Thoracic aorta (tissue), 2 donors: ENCODE measurements at regions not wholly inside any gene's neighbourhood (a gene's known extent, or its start where the extent isn't known, plus 50 kb on each side); places are given as distances from the start of the nearest gene placed in this dataset.

Experiments used
- ATAC-seq: fragments of 150-250 bp; one replicate; pipeline ENCODE4 v1.8.0; 2017; ENCODE audit warnings: low read depth; ENCODE audit not compliant: insufficient number of reproducible peaks, low FRiP score
- DNase-seq: peaks from one replicate; pipeline ENCODE4 v3.0.0-alpha.2; 2020; ENCODE audit warnings: low spot score
- H3K27ac ChIP-seq, 2 donors: fragments of 200-600 bp; sonication (generic); 1 replicate in 1 of 2; 2 replicates in 1 of 2; pipeline ENCODE4 v1.5.1; 2016; ENCODE audit warnings: mild to moderate bottlenecking in 2 of 2, moderate library complexity in 2 of 2
- H3K27me3 ChIP-seq: fragments of 200-600 bp; sonication (generic); replicated peaks from 2 replicates; pipeline ENCODE4 v1.6.0; 2016; ENCODE audit warnings: mild to moderate bottlenecking; ENCODE audit not compliant: insufficient read depth
- H3K36me3 ChIP-seq: fragments of 200-600 bp; sonication (generic); one replicate; pipeline ENCODE4 v1.5.1; 2016
- H3K4me1 ChIP-seq, 2 donors: fragments of 200-600 bp; sonication (generic); 1 replicate in 1 of 2; 2 replicates in 1 of 2; pipeline versions ENCODE4 v1.5.1 to v1.6.0; 2016; ENCODE audit warnings: low read depth in 2 of 2, mild to moderate bottlenecking in 1 of 2; ENCODE audit not compliant: control insufficient read depth in 1 of 2
- H3K4me3 ChIP-seq: fragments of 200-600 bp; sonication (generic); 2 replicates; pipeline ENCODE4 v1.5.1; 2016; ENCODE audit warnings: mild to moderate bottlenecking
- H3K9me3 ChIP-seq: fragments of 200-600 bp; sonication (generic); 2 replicates; pipeline ENCODE4 v1.5.1; 2016
- TF ChIP-seq, protein P1 (sequence below): fragments of 200-600 bp; sonication (generic); IDR thresholded peaks from one replicate; pipeline ENCODE4 v1.5.1; 2019; ENCODE audit warnings: antibody characterized with exemption

DNA sequence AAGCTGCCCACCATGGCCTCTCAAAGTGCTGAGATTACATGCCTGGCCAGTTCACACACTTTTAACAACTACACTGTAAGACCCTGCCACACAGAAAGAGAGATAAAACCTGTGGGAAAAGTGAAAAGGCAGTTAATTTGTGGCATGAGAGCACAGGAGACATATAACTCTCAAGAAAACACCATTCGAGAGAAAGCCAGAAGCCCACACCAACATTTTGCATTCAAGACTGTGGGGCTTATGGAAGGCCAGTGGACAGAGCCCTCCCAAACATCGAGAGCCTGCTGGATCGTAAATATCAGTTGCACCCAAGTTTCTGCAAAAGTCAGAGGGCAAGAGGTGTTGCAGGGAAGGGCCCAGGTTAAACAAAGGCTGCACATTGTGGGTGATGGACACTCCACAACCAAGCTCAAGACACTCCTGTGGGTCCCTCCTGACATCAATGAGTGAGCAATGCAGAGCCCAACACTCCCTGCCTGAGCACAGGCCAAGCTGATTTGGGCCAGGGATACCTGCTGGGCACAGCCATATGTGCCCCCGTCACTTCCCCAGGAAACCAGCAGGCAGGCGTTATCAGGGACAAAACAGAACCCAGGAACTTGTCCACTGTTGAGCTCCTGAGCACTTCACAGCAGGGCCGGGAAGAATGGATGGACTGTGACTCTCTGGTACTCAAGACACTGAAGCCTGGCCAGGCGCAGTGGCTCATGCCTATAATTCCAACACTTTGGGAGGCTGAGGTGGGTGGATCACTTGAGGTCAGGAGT lies 114.4 kb downstream of the ZFP36L2 start:
- H3K9me3 ChIP-seq: no peaks in the 10 kb centered on the region
- no peak for ATAC-seq
- H3K36me3 ChIP-seq: no peaks in the 10 kb centered on the region
- no peak overlapping the region for H3K27ac ChIP-seq
- TF ChIP-seq, protein P1, sequence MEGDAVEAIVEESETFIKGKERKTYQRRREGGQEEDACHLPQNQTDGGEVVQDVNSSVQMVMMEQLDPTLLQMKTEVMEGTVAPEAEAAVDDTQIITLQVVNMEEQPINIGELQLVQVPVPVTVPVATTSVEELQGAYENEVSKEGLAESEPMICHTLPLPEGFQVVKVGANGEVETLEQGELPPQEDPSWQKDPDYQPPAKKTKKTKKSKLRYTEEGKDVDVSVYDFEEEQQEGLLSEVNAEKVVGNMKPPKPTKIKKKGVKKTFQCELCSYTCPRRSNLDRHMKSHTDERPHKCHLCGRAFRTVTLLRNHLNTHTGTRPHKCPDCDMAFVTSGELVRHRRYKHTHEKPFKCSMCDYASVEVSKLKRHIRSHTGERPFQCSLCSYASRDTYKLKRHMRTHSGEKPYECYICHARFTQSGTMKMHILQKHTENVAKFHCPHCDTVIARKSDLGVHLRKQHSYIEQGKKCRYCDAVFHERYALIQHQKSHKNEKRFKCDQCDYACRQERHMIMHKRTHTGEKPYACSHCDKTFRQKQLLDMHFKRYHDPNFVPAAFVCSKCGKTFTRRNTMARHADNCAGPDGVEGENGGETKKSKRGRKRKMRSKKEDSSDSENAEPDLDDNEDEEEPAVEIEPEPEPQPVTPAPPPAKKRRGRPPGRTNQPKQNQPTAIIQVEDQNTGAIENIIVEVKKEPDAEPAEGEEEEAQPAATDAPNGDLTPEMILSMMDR: no peak
- DNase-seq: no peak
- H3K4me1 ChIP-seq: peaks cover 17 to 41% of the 10 kb centered on the region in 2 donors
- H3K27me3 ChIP-seq: no peaks in the 10 kb centered on the region
- no peak overlapping the region for H3K4me3 ChIP-seq

GRCh38 chr2:43110442-43110871 lies 115.9 kb downstream of the ZFP36L2 start:
- Histone ChIP-seq H3K4me3 (no peak overlapping the region), H3K27ac (peak overlapping the region; percentile 41 to 59), H3K27me3 (no peaks in the 10 kb centered on the region), H3K9me3 (no peaks in the 10 kb centered on the region), H3K4me1 (peaks cover 25 to 56% of the 10 kb centered on the region in 2 donors), H3K36me3 (no peaks in the 10 kb centered on the region)
- TF ChIP-seq, protein P1: no peak
- peak; percentile 42 for ATAC-seq
- no peak for DNase-seq

DNA sequence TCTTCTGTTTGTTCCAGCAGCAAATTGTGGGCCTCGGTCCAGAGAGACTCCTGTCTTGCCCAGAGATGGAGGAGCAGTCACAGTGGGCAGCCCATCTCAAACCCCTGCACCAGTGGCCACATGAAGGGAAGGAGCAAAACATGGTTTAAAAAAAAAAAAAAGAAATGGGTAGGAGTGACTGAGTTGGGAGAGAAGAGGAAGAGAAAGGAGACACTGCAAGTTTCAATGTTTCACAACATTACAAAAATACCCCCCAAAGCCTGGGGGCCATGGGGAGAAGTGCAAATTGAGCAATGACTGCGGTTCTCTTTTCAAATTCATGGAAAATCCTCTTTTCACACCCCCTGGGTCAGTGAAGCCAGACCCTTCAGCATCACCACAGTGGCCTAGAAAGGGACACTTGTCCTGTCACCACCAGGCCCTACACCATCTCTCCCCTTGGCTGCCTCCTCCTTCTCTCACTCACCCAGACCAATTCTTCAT lies 117.1 kb downstream of the ZFP36L2 start:
- Histone ChIP-seq H3K9me3 (no peaks in the 10 kb centered on the region), H3K27ac (peak overlapping the region; percentile 41 to 59), H3K27me3 (no peaks in the 10 kb centered on the region), H3K4me1 (peaks cover 29 to 67% of the 10 kb centered on the region in 2 donors), H3K36me3 (no peaks in the 10 kb centered on the region), H3K4me3 (no peak overlapping the region)
- ATAC-seq (no peak), DNase-seq (no peak)
- TF ChIP-seq, protein P1: no peak

DNA sequence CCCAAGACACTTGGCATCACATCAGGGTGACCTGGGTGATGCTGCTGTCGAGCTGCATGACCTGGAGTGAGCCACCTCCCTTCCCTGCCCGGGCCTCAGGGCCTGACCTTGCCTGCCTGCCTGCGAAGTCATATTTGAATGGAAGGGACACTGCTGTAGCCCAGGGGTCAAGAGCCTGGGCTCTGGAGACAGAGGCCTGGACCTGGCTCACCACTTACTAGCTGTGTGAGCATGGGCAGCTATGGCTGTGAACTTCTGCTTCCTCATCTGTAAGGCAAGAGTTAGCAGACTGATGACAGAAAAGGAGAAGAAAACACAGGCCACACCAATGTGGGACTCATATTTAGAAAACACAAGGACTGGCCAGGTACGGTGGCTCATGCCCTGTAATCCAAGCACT lies 118.7 kb downstream of the ZFP36L2 start:
- H3K4me1 ChIP-seq: peaks cover 31 to 80% of the 10 kb centered on the region in 2 donors
- DNase-seq (no peak), ATAC-seq (no peak)

More for the DNA sequence above, 118.7 kb downstream of the ZFP36L2 start:
- Histone ChIP-seq H3K9me3 (no peaks in the 10 kb centered on the region), H3K27ac (peak overlapping the region; percentile 33 to 48), H3K4me3 (no peak overlapping the region), H3K27me3 (no peaks in the 10 kb centered on the region), H3K36me3 (no peaks in the 10 kb centered on the region)
- TF ChIP-seq, protein P1: no peak
